Panc1 (cell line): ENCODE measurements at regions not wholly inside any gene's neighbourhood (a gene's known extent, or its start where the extent isn't known, plus 50 kb on each side); places are given as distances from the start of the nearest gene placed in this dataset.

Source experiments
- CTCF ChIP-seq: fragments of 450-650 bp; IDR thresholded peaks from 2 replicates; pipeline ENCODE4 v1.5.1; 2017; ENCODE audit warnings: mild to moderate bottlenecking
- POLR2AphosphoS5 ChIP-seq: IDR thresholded peaks from 2 replicates; pipeline ENCODE4 v1.6.1; 2012; ENCODE audit warnings: mild to moderate bottlenecking, low read depth, low read length, moderate library complexity
- REST ChIP-seq, 2 experiments: IDR thresholded peaks; 2 replicates each; pipeline ENCODE4 v1.6.1; 2011 to 2012; ENCODE audit warnings: low read depth in 2 of 2, control low read depth in 1 of 2, low read length in 1 of 2, mild to moderate bottlenecking in 1 of 2, moderate library complexity in 1 of 2; ENCODE audit not compliant: insufficient read depth in 1 of 2

- TF ChIP-seq POLR2AphosphoS5 (no peak), CTCF (no peak), REST (IDR thresholded peaks at IDR 0.05; ENCODE audit: insufficient read depth in 1 of 2, low read depth in 2 of 2, low read length in 1 of 2) (no peak)
These were observed 115.9 kb downstream of the DCLK3 start for GRCh38 chr3:36648241-36649034.
